ENCODE measurements at regions not wholly inside any gene's neighbourhood (a gene's known extent, or its start where the extent isn't known, plus 50 kb on each side); places are given as distances from the start of the nearest gene placed in this dataset.

DNA sequence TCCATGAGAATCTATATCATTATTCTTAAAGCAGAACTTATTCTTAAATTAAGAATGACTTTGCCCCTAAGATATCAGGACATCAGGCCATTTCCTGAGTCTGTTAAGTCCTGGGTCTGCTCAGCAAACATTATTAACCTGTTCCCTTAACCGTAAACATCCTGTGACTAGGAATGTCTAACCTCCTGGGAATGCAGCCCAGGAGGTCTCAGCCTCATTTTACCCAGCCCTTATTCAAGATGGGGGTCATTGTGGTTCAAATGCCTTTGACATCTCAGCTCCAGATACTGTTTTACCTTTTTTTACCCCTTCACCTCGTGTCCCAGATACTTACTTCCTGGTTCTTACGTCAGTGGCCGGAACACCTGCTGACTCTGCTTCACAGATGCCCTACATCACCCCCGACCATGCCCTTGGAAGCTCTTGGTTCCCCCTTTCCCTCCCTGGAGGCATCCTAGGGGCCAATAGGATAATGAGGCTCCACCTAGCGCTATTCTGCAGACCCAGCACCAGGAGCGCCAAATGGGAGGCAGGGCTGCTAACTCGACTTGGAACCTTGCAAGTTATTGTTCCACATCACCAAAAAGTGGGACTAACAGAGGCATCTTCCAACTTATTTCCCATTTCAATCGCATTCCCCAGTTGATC lies 182.5 kb downstream of the MED10 start:
- DNase-seq (ENCODE audit: low read depth in 3 of 3), result no peak

DNA sequence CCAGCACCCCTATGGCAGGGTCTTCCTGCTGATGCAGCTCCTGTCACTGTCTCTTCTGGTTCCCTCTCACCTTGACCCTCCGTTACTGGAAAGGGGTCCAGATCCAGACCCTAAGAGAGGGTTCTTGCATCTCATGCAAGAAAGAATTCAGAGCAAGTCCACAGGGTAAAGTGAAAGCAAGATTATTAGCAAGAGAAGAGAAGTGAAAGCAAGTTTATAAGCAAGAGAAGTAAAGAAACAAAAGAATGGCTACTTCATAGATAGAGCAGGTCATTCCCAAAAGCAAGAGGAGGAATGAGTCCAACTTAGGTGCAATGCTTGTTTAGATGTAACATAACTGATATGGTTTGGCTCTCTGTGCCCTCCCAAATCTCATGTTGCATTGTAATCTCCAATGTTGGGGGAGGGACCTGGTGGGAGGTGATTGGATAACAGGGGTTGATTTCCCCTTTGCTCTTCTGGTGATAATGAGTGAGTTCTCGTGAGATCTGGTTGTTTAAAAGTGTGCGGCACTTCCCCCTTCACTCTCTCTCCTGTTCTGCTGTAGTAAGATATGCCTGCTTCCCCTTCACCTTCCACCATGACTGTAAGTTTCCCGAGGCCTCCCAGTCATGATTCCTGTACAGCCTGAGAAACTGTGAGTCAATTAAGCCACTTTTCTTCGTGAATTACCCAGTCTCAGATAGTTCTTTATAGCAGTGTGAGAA lies 183.3 kb downstream of the MED10 start:
- no peak for DNase-seq (ENCODE audit: low read depth in 3 of 3)

DNA sequence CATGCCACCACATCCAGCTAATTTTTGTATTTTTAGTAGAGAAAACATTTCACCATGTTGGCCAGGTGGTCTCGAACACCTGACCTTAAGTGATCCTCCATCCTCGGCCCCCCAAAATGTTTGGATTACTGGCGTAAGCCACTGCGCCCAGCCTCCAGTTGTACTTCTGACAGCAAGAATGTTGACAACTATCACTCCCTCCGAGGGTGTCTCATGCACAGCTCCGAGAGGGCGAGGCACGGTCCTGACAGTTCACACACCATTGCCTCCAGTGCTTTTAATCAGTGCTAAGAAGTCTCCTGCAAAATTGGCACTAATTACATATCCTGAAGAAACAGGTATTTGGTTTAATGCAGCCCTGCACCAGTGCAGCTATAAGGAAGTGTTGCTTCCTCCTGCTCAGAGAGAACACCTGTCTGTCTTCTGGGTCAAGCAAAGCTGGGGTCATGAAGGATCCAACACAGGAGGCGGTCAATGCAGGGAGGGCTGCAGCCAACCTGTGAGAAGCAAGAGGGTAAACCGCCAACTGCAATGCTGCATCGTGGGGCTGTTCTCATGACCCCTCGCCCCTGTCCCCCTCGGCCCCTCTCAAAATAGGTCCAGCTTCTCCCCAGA lies 184.0 kb downstream of the MED10 start:
- no peak for DNase-seq (ENCODE audit: low read depth in 3 of 3)

DNA sequence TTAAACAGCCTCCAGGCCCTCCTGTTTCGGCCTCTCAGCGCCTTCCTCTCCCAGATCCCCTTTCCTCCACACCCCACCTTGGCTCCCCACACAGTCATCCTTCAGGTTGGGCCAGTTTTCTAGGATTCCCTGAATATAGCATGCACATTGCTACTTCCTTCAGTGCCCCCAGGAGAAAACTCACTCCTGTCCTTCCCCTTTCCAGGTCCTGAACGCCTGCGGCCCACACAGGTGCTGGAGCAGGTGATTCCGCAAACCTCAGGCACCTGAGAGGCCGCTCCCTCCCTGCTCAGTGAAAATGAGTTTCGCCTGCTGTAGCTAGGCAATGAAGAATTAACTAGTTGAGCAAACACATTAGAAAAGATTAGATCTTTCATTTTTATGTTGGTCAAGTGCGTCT lies 185.0 kb downstream of the MED10 start:
- no peak for DNase-seq (ENCODE audit: low read depth in 3 of 3)

DNA sequence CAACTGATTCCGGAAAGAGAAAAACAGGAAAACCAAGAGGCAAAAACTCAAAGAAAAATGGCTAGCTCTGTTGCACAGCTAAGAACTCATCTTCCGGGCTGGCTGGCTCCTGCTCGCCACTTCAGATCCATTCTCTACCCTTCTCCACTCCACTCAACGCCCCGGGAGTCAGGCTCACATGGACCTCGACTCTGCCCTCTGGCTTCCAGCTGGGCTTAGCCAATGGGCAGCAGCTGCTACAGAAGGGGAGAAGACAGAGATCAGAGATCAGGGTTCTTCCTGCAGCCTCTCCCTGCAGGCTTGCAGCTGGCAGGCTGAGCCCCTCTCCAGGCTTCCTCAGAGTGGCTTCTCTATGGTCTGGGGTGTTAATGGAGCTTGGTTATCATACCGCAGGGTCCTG lies 187.5 kb downstream of the MED10 start:
- no peak for DNase-seq (ENCODE audit: low read depth in 3 of 3)

DNA sequence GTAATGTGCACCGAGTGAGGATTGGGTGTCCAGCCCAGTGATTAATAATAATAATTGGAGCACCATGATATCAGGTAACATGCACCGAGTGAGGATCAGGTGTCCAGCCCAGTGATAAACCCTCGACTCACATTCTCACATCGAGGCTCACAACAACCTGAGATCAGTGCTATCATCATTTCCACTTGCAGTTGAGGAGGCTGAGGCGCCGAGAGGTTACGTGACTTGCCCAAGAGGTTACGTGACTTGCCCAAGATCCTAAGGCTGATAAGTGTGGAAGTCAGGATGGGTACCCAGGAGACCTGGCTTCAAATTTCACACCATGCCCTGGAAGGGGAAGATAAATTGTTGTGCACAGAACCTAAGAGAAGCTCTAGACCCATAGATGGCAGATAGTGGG lies 189.4 kb downstream of the MED10 start:
- DNase-seq (ENCODE audit: low read depth in 3 of 3), result no peak

DNA sequence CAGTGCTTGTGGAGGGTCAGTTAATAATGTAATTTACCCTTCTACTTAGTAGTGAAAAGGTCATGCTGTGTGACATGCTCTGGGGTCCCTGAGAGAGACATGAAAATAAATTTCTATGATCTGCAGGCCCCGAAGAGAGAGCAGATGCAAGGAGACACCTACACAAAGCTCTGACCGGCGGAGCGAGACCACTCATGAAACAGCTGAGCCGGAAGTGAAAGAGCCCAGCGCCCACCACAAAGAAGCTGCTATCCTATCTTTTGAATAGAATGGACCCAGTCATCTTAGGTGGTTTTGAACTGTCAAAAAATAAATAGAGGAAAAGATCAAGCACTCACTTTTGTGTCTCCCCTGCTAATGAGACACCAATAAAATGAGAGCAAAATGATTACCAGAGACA lies 190.0 kb downstream of the MED10 start:
- no peak for DNase-seq (ENCODE audit: low read depth in 3 of 3)

DNA sequence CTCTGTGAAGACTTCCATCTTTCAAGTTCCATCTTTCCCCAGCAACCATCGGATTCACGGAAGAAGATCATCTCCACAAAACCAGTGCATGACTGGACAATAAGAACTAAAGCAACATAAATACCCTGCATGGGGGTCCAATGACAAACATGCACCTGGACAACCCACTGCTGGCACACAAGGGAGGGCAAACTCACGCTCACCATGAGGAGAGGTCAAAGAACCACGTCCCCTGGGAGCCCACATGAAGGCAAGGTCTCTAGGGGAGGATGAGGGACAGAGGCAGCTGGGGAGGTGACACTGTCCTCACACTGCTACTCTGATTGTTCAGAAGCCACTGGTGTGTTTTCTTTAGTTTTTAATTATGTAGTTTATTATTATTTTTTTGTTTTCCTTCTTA lies 190.8 kb downstream of the MED10 start:
- DNase-seq (ENCODE audit: low read depth in 3 of 3), result no peak

DNA sequence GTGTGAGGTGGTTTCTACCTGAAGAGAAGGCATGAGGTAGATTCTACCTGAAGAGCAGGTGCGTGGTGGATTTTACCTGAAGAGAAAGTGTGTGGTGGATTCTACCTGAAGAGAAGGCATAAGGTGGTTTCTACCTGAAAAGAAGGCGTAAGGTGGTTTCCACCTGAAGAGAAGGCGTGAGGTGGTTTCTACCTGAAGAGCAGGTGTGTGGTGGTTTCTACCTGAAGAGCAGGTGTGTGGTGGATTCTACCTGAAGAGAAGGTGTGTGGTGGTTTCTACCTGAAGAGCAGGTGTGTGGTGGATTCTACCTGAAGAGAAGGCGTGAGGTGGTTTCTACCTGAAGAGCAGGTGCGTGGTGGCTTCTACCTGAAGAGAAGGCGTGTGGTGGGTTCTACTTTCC lies 192.8 kb downstream of the MED10 start:
- no peak for DNase-seq (ENCODE audit: low read depth in 3 of 3)

DNA sequence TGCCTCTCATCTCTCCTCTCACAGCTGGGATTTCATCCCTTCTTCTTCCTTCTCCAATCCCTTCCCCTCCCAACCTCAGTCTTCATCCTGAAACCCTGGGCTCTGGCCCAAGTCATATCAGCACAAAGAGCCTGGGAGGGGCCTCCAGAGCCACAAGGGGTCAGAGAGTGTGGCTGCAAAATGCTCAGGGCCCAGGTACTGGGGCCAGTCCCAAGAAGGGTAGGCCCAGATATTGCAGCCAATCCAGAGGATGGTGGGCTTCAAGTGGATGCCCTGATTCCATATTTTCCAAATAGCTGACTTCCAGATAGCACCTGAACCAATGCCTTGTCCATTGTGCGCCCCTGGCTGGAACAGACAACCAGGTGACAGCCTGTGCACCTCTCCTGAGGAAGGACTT lies 193.9 kb downstream of the MED10 start:
- DNase-seq (ENCODE audit: low read depth in 3 of 3), result no peak

DNA sequence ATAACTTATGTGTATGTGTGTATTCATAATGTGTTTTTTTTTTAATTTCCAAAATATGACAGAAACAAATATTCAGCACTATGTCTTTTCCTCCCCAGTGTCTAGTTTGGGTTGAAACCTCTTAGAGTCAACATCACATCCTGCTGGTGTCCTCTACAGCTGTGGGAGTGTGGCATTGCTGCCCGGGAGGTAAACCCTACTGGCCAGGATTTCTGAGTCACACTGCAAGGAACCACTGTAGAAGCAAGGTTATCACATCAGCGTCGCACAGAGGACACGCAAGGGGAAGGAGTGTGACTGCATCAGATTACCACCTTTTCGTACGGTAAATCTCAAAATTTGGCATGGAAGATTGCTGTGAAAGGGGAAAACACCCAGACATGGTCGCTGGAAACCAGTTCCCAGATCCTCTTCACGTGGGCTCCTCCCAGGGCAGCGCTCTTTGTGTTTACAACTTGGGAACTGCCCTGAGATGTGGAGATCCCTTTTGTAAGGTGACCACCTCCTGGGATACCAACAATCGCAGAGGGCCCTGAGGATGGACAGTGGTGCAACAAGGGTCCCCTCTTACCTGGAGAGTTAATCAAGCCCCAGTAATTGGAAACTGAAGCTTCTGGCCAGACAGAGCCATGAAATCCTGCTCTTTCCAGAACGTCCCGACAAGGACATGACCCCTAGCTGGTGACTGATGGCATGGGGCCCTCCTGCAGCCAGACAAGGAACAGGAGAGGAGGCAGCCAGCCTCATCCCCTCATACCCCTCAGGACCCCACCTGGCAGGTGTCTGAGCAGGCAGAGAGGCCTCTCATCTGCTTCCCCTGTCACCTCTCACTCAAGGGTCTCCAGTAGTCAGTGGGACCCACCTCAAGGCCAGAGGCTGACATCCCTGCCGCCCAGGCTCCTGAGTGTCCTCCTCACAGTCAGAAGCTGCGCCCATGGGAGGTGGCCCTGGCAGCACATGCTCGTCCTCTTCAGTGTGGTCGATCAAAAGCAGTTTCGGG lies 194.7 kb downstream of the MED10 start:
- no peak for DNase-seq (ENCODE audit: low read depth in 3 of 3)

DNA sequence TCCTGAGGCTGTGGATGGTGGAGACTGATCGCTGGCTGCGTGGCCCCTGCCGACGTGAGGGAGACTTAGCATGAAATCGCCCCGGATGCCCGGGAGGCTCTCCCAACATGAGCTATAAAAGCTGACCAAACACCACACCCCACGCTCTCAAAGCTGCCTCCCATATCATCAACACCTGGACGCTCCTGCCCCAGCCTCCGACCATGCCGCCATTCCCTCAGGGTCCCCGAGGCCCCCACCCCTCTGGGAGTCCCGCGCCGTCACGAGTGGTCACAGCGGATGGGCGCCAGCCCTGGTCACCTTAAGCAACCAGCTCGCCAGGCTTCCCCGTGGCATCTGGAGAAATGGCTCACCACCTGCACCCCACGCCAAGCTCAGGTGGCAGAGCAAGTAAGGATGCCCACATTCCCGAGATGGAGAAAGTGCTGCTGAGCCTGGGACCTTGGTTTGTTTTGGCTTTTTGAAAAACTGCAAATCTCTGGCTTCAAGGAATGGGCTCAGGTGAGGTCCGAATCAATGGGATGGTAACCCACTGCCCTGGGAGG lies 196.0 kb downstream of the MED10 start:
- DNase-seq (ENCODE audit: low read depth in 3 of 3), result no peak

DNA sequence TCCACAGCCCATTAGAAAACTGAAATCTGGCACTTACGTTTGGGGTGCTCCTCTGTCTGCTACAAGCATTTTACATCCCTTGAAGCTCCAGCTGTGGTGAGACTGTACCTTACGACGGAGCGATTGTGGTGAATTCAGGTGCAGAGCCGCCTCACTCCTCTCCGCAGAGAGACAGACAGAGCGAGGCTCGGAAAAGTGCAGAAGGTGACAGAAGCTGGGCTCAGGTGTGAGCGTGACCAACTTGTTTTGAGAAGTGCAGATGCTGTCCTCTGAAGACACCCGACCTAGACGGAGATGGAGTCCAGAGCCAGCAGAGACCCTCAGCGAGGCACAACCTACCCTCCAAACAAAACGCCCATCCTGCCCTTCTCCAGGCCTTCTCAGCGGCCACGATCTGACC lies 196.5 kb downstream of the MED10 start:
- DNase-seq (ENCODE audit: low read depth in 3 of 3), result no peak

DNA sequence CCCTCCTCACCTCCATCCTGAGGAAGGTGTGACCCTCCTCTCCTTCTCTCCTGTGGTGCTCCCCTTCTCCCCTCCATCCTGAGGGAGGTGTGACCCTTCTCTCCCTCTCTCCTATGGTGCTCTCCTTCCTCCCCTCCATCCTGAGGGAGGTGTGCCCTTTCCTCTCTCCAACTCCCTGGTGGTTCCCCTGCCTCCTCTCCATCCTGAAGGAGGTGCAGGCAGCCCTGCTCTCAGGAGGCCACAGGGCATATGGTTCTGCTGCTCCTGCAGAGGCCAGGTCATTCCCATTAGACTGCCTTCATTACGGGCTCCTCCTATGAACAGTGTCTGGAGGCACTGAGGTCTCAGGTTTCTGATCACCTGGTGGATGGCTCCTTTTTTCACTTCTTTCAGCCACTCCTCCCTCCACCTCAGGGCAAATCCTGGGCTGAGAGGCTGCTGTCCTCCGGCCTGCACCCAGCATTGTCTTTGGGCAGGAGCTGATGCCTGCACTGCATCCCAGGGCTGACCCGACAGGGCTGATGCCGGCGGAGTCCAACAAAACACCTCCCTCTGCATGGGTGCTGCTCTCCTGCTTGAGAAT lies 197.1 kb downstream of the MED10 start:
- DNase-seq (ENCODE audit: low read depth in 3 of 3), result no peak

DNA sequence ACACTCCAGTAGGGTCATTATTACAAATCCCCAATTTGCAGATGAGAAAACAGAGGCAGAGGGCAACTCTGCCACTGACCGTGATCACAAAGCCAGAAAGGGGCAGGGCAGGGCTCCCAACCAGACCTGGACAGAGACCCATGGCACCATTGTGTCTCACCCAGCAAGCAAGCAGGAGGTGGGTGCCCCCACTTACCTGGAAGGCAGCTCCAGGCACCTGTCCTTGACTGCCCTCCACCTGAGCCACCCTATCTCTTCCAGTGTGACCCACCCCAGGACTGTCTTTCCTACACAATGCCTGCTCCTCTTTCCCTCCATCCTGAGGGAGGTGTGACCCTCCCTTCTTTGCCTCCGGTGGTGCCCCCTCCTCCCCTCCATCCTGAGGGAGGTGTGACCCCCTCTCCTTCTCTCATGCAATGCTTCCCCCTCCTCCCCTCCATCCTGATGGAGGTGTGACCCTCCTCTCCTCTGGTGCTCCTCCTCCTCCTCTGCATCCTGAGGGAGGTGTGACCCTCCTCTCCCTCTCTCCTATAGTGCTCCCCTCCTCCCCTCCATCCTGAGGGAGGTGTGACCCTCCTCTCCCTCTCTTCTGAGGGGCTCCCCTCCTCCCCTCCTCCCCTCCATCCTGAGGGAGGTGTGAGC lies 198.0 kb downstream of the MED10 start:
- DNase-seq (ENCODE audit: low read depth in 3 of 3), result no peak

DNA sequence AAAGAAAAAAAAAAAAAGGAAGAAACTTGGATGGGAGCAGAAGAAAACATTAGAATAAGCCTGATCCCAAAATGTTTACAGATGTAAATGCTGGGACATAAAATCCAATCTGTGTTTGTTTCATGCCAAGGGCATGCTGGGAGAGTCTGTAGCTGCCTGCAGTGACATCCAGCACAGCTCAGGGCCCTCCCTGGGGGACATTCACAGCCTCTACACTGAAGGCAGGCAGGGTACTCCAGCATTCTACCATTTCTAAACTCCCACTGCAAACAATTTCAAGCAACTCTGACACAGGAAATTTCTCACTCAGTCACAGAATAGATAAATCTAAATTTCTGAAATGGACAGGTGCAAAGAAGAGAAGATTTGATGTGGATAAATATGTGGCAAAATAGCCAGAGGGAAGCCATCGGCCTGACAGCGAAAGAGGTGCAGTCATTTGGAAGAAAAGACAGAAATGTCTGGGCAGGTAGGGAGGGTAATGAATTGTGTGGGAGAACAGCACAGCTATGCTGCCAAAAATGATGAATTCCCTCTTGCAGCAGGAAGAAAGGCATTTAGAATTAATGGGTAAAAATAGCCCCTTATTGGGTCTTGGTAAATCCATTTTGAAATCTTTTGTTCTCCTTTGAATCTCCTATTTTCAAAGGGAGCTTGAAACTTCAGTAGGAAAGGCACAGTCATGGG lies 199.4 kb downstream of the MED10 start:
- DNase-seq (ENCODE audit: low read depth in 3 of 3), result no peak

DNA sequence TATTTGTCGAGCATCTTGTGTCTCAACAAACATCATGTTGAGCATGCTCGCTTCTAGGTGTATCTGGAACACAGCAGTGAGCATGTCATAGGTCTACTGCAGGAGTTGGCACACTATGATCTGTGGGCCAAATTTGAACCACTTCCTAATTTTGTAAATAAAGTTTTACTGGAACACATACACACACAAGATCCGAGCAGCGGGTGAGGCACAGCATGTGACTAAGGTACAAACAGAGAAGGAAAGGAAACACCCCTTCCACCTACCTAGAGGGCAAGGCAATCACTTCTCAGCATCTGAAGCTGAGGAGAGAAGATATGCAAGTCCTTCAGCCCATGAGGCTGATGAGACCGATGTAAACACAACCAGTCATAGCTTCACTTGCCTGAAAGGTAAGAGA lies 200.4 kb downstream of the MED10 start:
- no peak for DNase-seq (ENCODE audit: low read depth in 3 of 3)

DNA sequence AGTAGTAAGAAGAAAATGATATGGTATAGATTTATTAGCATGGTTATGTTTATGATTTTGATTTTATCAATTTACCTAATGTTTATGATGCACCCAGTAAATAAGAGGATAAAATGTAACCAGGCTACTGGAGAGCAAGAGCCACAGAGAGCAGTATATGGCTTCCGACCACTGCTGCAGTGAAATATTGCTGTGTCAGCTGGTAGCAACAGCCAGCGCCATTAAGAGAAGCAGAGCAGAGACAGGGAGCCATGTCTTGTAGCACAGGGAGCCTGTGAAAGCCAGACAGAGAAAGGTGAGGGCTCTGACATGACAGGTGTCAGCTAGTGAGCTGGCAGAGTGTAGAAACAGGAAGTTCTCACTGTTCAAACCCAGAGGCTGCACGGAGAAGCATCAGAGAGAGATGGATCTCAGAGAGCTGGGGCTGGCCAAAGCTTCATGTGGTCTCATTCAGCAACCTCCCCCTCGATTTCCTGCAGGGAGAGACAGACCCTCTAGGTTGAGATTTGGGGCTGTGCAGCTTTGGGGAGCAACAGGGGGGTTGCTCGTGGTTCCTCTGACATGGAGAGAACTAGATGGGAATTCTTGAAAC lies 202.1 kb downstream of the MED10 start:
- no peak for DNase-seq (ENCODE audit: low read depth in 3 of 3)

DNA sequence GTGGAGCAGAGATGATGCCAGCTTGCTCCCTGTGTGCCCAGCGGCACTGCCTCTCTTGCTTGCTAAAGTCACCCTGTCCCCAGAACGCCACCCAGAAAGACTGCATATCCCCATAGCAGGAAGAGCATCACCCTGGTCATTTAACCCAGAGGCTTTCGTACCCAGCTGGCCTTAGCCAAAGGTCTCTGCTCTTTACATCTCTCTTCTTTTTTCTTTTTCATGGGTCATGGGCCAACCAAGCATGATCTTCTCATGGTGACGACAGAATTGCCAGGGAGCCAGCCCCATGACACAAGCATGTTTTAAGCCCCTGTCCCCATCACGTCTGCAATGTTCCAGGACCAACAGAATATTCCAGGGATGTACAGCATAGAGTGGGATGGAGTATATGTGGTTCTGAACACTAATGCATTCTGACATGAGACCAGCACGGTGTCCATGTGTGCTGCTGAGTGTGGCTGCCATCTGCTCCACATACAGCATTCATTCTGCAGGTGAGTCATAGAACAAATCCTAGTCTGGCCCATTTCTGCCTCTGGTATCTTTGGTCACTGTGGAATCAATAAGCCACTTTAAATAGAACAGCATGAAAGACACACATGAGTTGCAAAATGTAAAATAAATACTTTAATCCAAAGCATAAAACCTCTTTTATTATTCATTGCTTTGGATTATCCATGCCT lies 203.0 kb downstream of the MED10 start:
- DNase-seq (ENCODE audit: low read depth in 3 of 3), result no peak

Measured in stimulated activated CD4-positive, alpha-beta T cell treated with anti-CD3 and anti-CD28 coated beads, TNF-alpha, amount 100 ng/mL, for 48 hours (primary cell).